Naive thymus-derived CD4-positive, alpha-beta T cell (primary cell): ENCODE measurements at regions not wholly inside any gene's neighbourhood (a gene's known extent, or its start where the extent isn't known, plus 50 kb on each side); places are given as distances from the start of the nearest gene placed in this dataset.

ENCODE experiments used
- ATAC-seq: fragments of 150-1000 bp; cut with Tn5 transposase; 2 replicates; pipeline ENCODE4 v1.10.0; 2021; ENCODE audit warnings: mild to moderate bottlenecking, moderate library complexity
- CTCF ChIA-PET: fragments of 350-600 bp; sonication (Branson Sonifier 250); formaldehyde crosslinking; loops from one replicate; lab custom pipeline; 2021; ENCODE audit warnings: antibody characterized with exemption; lab: Charles Lee
- POLR2A ChIA-PET: fragments of 350-600 bp; sonication (Branson Sonifier 250); formaldehyde crosslinking; loops from one replicate; lab custom pipeline; 2021; ENCODE audit warnings: antibody characterized with exemption, inconsistent platforms; lab: Charles Lee
- DNase-seq, 9 donors: peaks; one replicate each; pipeline versions ENCODE4 v3.0.0 to v3.0.0-alpha.2; 2020 to 2022; ENCODE audit warnings: mixed read lengths in 1 of 9
- H3K27ac ChIP-seq: one replicate; pipeline ENCODE4 v1.7.0; 2013; ENCODE audit warnings: mild to moderate bottlenecking, low read depth, low read length, moderate library complexity
- H3K27me3 ChIP-seq, 2 donors: one replicate each; pipeline ENCODE4 v1.7.0; 2013; ENCODE audit warnings: low read length in 2 of 2, mild to moderate bottlenecking in 2 of 2, moderate library complexity in 2 of 2; ENCODE audit not compliant: control insufficient read depth in 2 of 2, insufficient read depth in 2 of 2
- H3K36me3 ChIP-seq, 3 experiments: 1 replicate in 2 of 3; 2 replicates in 1 of 3; pipeline ENCODE4 v1.7.0; 2013; ENCODE audit warnings: low read length in 3 of 3, mild to moderate bottlenecking in 3 of 3, moderate library complexity in 1 of 3; ENCODE audit not compliant: insufficient read depth in 3 of 3, control insufficient read depth in 2 of 3
- H3K4me1 ChIP-seq, 2 donors: one replicate each; pipeline ENCODE4 v1.7.0; 2013; ENCODE audit warnings: low read length in 2 of 2, mild to moderate bottlenecking in 2 of 2, moderate library complexity in 1 of 2; ENCODE audit not compliant: control insufficient read depth in 2 of 2, insufficient read depth in 2 of 2
- H3K4me3 ChIP-seq: 2 replicates; pipeline ENCODE4 v1.7.0; 2013; ENCODE audit warnings: mild to moderate bottlenecking, low read length
- H3K9me3 ChIP-seq, 3 experiments: 1 replicate in 2 of 3; 2 replicates in 1 of 3; pipeline ENCODE4 v1.7.0; 2013; ENCODE audit warnings: low read length in 3 of 3; ENCODE audit not compliant: control insufficient read depth in 2 of 3
- H3K27ac Mint-ChIP-seq, 9 donors: one replicate each; pipeline ENCODE4 v1.8.0; 2020 to 2022; ENCODE audit warnings: mixed read lengths in 9 of 9, mild to moderate bottlenecking in 8 of 9, moderate library complexity in 5 of 9, inconsistent platforms in 2 of 9
- H3K27me3 Mint-ChIP-seq, 5 donors: one replicate each; pipeline ENCODE4 v1.8.0; 2021 to 2022; ENCODE audit warnings: mixed read lengths in 5 of 5, mild to moderate bottlenecking in 1 of 5
- H3K36me3 Mint-ChIP-seq, 5 donors: one replicate each; pipeline ENCODE4 v1.8.0; 2020 to 2022; ENCODE audit warnings: mixed read lengths in 5 of 5, mild to moderate bottlenecking in 3 of 5, inconsistent platforms in 1 of 5
- H3K4me1 Mint-ChIP-seq, 7 donors: one replicate each; pipeline ENCODE4 v1.8.0; 2020 to 2022; ENCODE audit warnings: mixed read lengths in 7 of 7, mild to moderate bottlenecking in 3 of 7, inconsistent platforms in 1 of 7
- H3K4me3 Mint-ChIP-seq, 10 donors: one replicate each; pipeline ENCODE4 v1.8.0; 2020 to 2022; ENCODE audit warnings: mild to moderate bottlenecking in 10 of 10, mixed read lengths in 10 of 10, moderate library complexity in 6 of 10, inconsistent platforms in 2 of 10
- H3K9me3 Mint-ChIP-seq, 11 donors: one replicate each; pipeline ENCODE4 v1.8.0; 2020 to 2022; ENCODE audit warnings: mixed read lengths in 11 of 11, mild to moderate bottlenecking in 4 of 11, inconsistent platforms in 1 of 11, moderate library complexity in 1 of 11
- intact Hi-C, 2 donors: fragments of 100-400 bp; cut with micrococcal nuclease; formaldehyde crosslinking; loops; one replicate each; pipeline ENCODE4 v1.15.1; 2023

GRCh38 chr5:28850320-28850921 lies 1812.0 kb upstream of the CDH9 start:
- ATAC-seq (no peak), DNase-seq (no peak)
- Mint-ChIP-seq H3K9me3 (peaks cover 1 to 31% (median 9%) of the 10 kb centered on the region in 11 donors), H3K4me3 (no peak overlapping the region), H3K27me3 (no peaks in the 10 kb centered on the region), H3K4me1 (no peaks in the 10 kb centered on the region), H3K27ac (no peak overlapping the region), H3K36me3 (no peaks in the 10 kb centered on the region)
- no peaks in the 10 kb centered on the region for H3K4me1 ChIP-seq
- intact Hi-C loops = no loop called here
- POLR2A ChIA-PET = no interaction called here
- CTCF ChIA-PET = interaction anchor here (0.7 kb wide), 1 partner anchor 18 kb away, joined by 3 read pairs; no protein-coding TSS in a partner anchor
- H3K36me3 ChIP-seq = no peaks in the 10 kb centered on the region
- no peak overlapping the region for H3K27ac ChIP-seq
- H3K4me3 ChIP-seq = no peak overlapping the region
- no peaks in the 10 kb centered on the region for H3K27me3 ChIP-seq
- no peaks in the 10 kb centered on the region for H3K9me3 ChIP-seq

- ChIA-PET POLR2A (no interaction called here), CTCF (no interaction called here)
- peaks cover 0 to 1% (median 0%) of the 10 kb centered on the region in 7 donors for H3K4me1 Mint-ChIP-seq
- H3K36me3 Mint-ChIP-seq = peaks cover 0 to 5% (median 0%) of the 10 kb centered on the region in 5 donors
- Histone ChIP-seq H3K27ac (no peak overlapping the region), H3K4me1 (no peaks in the 10 kb centered on the region), H3K27me3 (no peaks in the 10 kb centered on the region), H3K9me3 (no peaks in the 10 kb centered on the region), H3K4me3 (no peak overlapping the region), H3K36me3 (no peaks in the 10 kb centered on the region)
- intact Hi-C loops = no loop called here
- no peak overlapping the region for H3K4me3 Mint-ChIP-seq
- H3K27ac Mint-ChIP-seq = no peak overlapping the region
- H3K27me3 Mint-ChIP-seq = no peaks in the 10 kb centered on the region
- no peak for ATAC-seq
- DNase-seq = no peak
- peaks cover 2 to 26% (median 8%) of the 10 kb centered on the region in 11 donors for H3K9me3 Mint-ChIP-seq
Observed at GRCh38 chr5:28831042-28831441, 1792.7 kb upstream of the CDH9 start.

- DNase-seq (no peak), ATAC-seq (no peak)
- Histone ChIP-seq H3K4me3 (no peak overlapping the region), H3K27ac (no peak overlapping the region), H3K4me1 (no peaks in the 10 kb centered on the region), H3K9me3 (peaks cover 0 to 23% (median 0%) of the 10 kb centered on the region in 3 experiments), H3K36me3 (no peaks in the 10 kb centered on the region), H3K27me3 (no peaks in the 10 kb centered on the region)
- Mint-ChIP-seq H3K4me3 (no peak overlapping the region), H3K27ac (no peak overlapping the region), H3K36me3 (no peaks in the 10 kb centered on the region), H3K4me1 (peaks cover 0 to 1% (median 0%) of the 10 kb centered on the region in 7 donors), H3K9me3 (peaks cover 2 to 24% (median 13%) of the 10 kb centered on the region in 11 donors), H3K27me3 (no peaks in the 10 kb centered on the region)
- CTCF ChIA-PET = no interaction called here
- intact Hi-C loops = no loop called here
- POLR2A ChIA-PET = no interaction called here
Observed at GRCh38 chr5:28823231-28823630, 1784.8 kb upstream of the CDH9 start.

- intact Hi-C loops = no loop called here
- Histone ChIP-seq H3K4me3 (no peak overlapping the region), H3K9me3 (peaks cover 0 to 23% (median 0%) of the 10 kb centered on the region in 3 experiments), H3K36me3 (no peaks in the 10 kb centered on the region), H3K27ac (no peak overlapping the region), H3K27me3 (no peaks in the 10 kb centered on the region), H3K4me1 (no peaks in the 10 kb centered on the region)
- ATAC-seq (no peak), DNase-seq (no peak)
- CTCF ChIA-PET = no interaction called here
- no peaks in the 10 kb centered on the region for H3K36me3 Mint-ChIP-seq
- H3K9me3 Mint-ChIP-seq = peaks cover 1 to 24% (median 13%) of the 10 kb centered on the region in 11 donors
- no peaks in the 10 kb centered on the region for H3K4me1 Mint-ChIP-seq
- H3K4me3 Mint-ChIP-seq = no peak overlapping the region
- no peaks in the 10 kb centered on the region for H3K27me3 Mint-ChIP-seq
- H3K27ac Mint-ChIP-seq = no peak overlapping the region
- POLR2A ChIA-PET = no interaction called here
Observed at GRCh38 chr5:28822071-28822470, 1783.7 kb upstream of the CDH9 start.

- peaks cover 0 to 10% (median 0%) of the 10 kb centered on the region in 3 experiments for H3K9me3 ChIP-seq
- intact Hi-C loops = no loop called here
- no peak overlapping the region for H3K4me3 ChIP-seq
- H3K36me3 Mint-ChIP-seq = no peaks in the 10 kb centered on the region
- no peaks in the 10 kb centered on the region for H3K4me1 ChIP-seq
- H3K36me3 ChIP-seq = no peaks in the 10 kb centered on the region
- DNase-seq (no peak), ATAC-seq (no peak)
- no peak overlapping the region for H3K27ac Mint-ChIP-seq
- ChIA-PET POLR2A (no interaction called here), CTCF (no interaction called here)
- H3K27me3 Mint-ChIP-seq = no peaks in the 10 kb centered on the region
- H3K4me1 Mint-ChIP-seq = no peaks in the 10 kb centered on the region
- no peak overlapping the region for H3K4me3 Mint-ChIP-seq
- H3K9me3 Mint-ChIP-seq = peaks cover 0 to 34% (median 7%) of the 10 kb centered on the region in 11 donors
- H3K27ac ChIP-seq = no peak overlapping the region
- H3K27me3 ChIP-seq = no peaks in the 10 kb centered on the region
Observed at GRCh38 chr5:28810751-28811136, 1772.4 kb upstream of the CDH9 start.

- Mint-ChIP-seq H3K27ac (no peak overlapping the region), H3K36me3 (no peaks in the 10 kb centered on the region), H3K9me3 (peaks cover 0 to 34% (median 7%) of the 10 kb centered on the region in 11 donors), H3K4me1 (no peaks in the 10 kb centered on the region), H3K4me3 (no peak overlapping the region), H3K27me3 (no peaks in the 10 kb centered on the region)
- Histone ChIP-seq H3K4me3 (no peak overlapping the region), H3K27ac (no peak overlapping the region), H3K36me3 (no peaks in the 10 kb centered on the region), H3K9me3 (peaks cover 0 to 10% (median 0%) of the 10 kb centered on the region in 3 experiments), H3K27me3 (no peaks in the 10 kb centered on the region), H3K4me1 (no peaks in the 10 kb centered on the region)
- ATAC-seq (no peak), DNase-seq (no peak)
- CTCF ChIA-PET = no interaction called here
- POLR2A ChIA-PET = no interaction called here
- intact Hi-C loops = no loop called here
Observed at GRCh38 chr5:28809811-28810750, 1771.7 kb upstream of the CDH9 start.
